ENCODE measurements at regions not wholly inside any gene's neighbourhood (a gene's known extent, or its start where the extent isn't known, plus 50 kb on each side); places are given as distances from the start of the nearest gene placed in this dataset.

GRCh38 chr9:120210274-120210673 is 369.7 kb downstream of the CDK5RAP2 start:
- DNase-seq, result no peak

GRCh38 chr9:120202856-120203654 is 376.9 kb downstream of the CDK5RAP2 start:
- no peak for DNase-seq

- no peak for DNase-seq
Measured at GRCh38 chr9:120198027-120198426, 381.9 kb downstream of the CDK5RAP2 start.

GRCh38 chr9:120197605-120198004 is 382.4 kb downstream of the CDK5RAP2 start:
- DNase-seq, result no peak

GRCh38 chr9:120191141-120191540 is 388.8 kb downstream of the CDK5RAP2 start:
- DNase-seq, result no peak

- DNase-seq, result no peak
Measured at GRCh38 chr9:120187758-120188157, 392.2 kb downstream of the CDK5RAP2 start.

- no peak for DNase-seq
Measured at GRCh38 chr9:120186276-120186675, 393.7 kb downstream of the CDK5RAP2 start.

GRCh38 chr9:120184266-120184665 is 395.7 kb downstream of the CDK5RAP2 start:
- no peak for DNase-seq

- DNase-seq, result no peak
Measured at GRCh38 chr9:120183615-120184014, 396.4 kb downstream of the CDK5RAP2 start.

- DNase-seq, result no peak
Measured at GRCh38 chr9:120182011-120182410, 398.0 kb downstream of the CDK5RAP2 start.

GRCh38 chr9:120177121-120177520 is 402.8 kb downstream of the CDK5RAP2 start:
- no peak for DNase-seq

GRCh38 chr9:120175031-120175430 is 404.9 kb downstream of the CDK5RAP2 start:
- DNase-seq, result no peak

- no peak for DNase-seq
Measured at GRCh38 chr9:120161776-120162175, 418.2 kb downstream of the CDK5RAP2 start.

GRCh38 chr9:120158221-120158620 is 421.7 kb downstream of the CDK5RAP2 start:
- DNase-seq, result no peak

GRCh38 chr9:120156376-120156775 is 423.6 kb downstream of the CDK5RAP2 start:
- no peak for DNase-seq

- DNase-seq, result no peak
Measured at GRCh38 chr9:120153258-120153657, 426.7 kb downstream of the CDK5RAP2 start.

GRCh38 chr9:120152295-120152694 is 427.7 kb downstream of the CDK5RAP2 start:
- DNase-seq, result no peak

- DNase-seq, result no peak
Measured at GRCh38 chr9:120151806-120152205, 428.2 kb downstream of the CDK5RAP2 start.

- DNase-seq, result no peak
Measured at GRCh38 chr9:120151149-120151548, 428.8 kb downstream of the CDK5RAP2 start.

- no peak for DNase-seq
Measured at GRCh38 chr9:120138955-120139354, 441.0 kb downstream of the CDK5RAP2 start.

GRCh38 chr9:120137186-120137840 is 442.7 kb downstream of the CDK5RAP2 start:
- peak; percentile 45 for DNase-seq

- peak; percentile 58 for DNase-seq
Measured at GRCh38 chr9:120136696-120137095, 443.3 kb downstream of the CDK5RAP2 start.

GRCh38 chr9:120117081-120117480 is 462.9 kb downstream of the CDK5RAP2 start:
- no peak for DNase-seq

GRCh38 chr9:120110520-120110919 is 469.4 kb downstream of the CDK5RAP2 start:
- DNase-seq, result no peak

Data from fibroblast of skin of abdomen (primary cell).